ENCODE measurements at regions not wholly inside any gene's neighbourhood (a gene's known extent, or its start where the extent isn't known, plus 50 kb on each side); places are given as distances from the start of the nearest gene placed in this dataset.
"Not testable (repeated sequence)": the region's sequence is repeated elsewhere in the genome, so short reads cannot be mapped to it uniquely, and the experiment has no call there.

DNA sequence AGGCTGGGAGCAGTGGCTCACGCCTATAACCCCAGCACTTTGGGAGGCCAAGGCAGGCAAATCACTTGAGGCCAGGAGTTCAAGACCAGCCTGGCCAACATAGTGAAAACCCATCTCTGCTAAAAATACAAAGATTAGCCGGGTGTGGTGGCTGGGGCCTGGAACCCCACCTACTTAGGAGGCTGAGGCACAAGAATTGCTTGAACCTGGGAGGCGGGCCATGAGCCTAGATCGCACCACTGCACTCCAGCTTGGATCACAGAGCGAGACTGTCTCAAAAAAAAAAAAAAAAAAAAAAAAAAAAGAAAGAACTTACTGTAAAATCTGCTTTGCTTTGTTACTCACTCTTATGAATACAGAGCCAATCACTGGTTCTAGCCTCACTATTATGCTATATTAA lies 166.4 kb upstream of the TMCC3 start:
- TF ChIP-seq, protein P1, sequence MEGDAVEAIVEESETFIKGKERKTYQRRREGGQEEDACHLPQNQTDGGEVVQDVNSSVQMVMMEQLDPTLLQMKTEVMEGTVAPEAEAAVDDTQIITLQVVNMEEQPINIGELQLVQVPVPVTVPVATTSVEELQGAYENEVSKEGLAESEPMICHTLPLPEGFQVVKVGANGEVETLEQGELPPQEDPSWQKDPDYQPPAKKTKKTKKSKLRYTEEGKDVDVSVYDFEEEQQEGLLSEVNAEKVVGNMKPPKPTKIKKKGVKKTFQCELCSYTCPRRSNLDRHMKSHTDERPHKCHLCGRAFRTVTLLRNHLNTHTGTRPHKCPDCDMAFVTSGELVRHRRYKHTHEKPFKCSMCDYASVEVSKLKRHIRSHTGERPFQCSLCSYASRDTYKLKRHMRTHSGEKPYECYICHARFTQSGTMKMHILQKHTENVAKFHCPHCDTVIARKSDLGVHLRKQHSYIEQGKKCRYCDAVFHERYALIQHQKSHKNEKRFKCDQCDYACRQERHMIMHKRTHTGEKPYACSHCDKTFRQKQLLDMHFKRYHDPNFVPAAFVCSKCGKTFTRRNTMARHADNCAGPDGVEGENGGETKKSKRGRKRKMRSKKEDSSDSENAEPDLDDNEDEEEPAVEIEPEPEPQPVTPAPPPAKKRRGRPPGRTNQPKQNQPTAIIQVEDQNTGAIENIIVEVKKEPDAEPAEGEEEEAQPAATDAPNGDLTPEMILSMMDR (IDR thresholded peaks at IDR 0.05): not testable (repeated sequence)
- TF ChIP-seq RFX5 (IDR thresholded peaks at IDR 0.05); POLR2A (IDR thresholded peaks at IDR 0.05; ENCODE audit: low read length); HEYL (CRISPR knock-in tag; IDR thresholded peaks at IDR 0.05); BHLHE40 (IDR thresholded peaks at IDR 0.05; ENCODE audit: low read depth, low read length): not testable (repeated sequence)
- TF ChIP-seq, protein P2, sequence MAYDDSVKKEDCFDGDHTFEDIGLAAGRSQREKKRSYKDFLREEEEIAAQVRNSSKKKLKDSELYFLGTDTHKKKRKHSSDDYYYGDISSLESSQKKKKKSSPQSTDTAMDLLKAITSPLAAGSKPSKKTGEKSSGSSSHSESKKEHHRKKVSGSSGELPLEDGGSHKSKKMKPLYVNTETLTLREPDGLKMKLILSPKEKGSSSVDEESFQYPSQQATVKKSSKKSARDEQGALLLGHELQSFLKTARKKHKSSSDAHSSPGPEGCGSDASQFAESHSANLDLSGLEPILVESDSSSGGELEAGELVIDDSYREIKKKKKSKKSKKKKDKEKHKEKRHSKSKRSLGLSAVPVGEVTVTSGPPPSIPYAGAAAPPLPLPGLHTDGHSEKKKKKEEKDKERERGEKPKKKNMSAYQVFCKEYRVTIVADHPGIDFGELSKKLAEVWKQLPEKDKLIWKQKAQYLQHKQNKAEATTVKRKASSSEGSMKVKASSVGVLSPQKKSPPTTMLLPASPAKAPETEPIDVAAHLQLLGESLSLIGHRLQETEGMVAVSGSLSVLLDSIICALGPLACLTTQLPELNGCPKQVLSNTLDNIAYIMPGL (CRISPR knock-in tag; IDR thresholded peaks at IDR 0.05; ENCODE audit: borderline replicate concordance): not testable (repeated sequence)
